HG02610 (cell line): ENCODE measurements at regions not wholly inside any gene's neighbourhood (a gene's known extent, or its start where the extent isn't known, plus 50 kb on each side); places are given as distances from the start of the nearest gene placed in this dataset.

Experiments
- ATAC-seq: cut with Tn5 transposase; IDR thresholded peaks from one replicate; pipeline ENCODE4 v1.9.1; 2021; ENCODE audit warnings: mild to moderate bottlenecking, moderate library complexity; ENCODE audit not compliant: unreplicated experiment

- no peak for ATAC-seq
These were observed 446.2 kb upstream of the SLC14A2 start for GRCh38 chr18:45168866-45169600.

GRCh38 chr18:45169610-45170009 is 445.7 kb upstream of the SLC14A2 start:
- no peak for ATAC-seq

GRCh38 chr18:45171679-45172191 is 443.5 kb upstream of the SLC14A2 start:
- no peak for ATAC-seq

GRCh38 chr18:45173327-45173726 is 441.9 kb upstream of the SLC14A2 start:
- ATAC-seq, result no peak

- no peak for ATAC-seq
These were observed 441.3 kb upstream of the SLC14A2 start for GRCh38 chr18:45173799-45174519.

- ATAC-seq, result no peak
These were observed 440.6 kb upstream of the SLC14A2 start for GRCh38 chr18:45174629-45175136.

GRCh38 chr18:45175511-45175910 is 439.8 kb upstream of the SLC14A2 start:
- no peak for ATAC-seq

GRCh38 chr18:45186832-45187231 is 428.4 kb upstream of the SLC14A2 start:
- ATAC-seq, result no peak

- no peak for ATAC-seq
These were observed 423.5 kb upstream of the SLC14A2 start for GRCh38 chr18:45191795-45192194.

- peak; percentile 100 for ATAC-seq
These were observed 417.7 kb upstream of the SLC14A2 start for GRCh38 chr18:45197526-45197970.

GRCh38 chr18:45198526-45198925 is 416.8 kb upstream of the SLC14A2 start:
- ATAC-seq, result no peak

- ATAC-seq, result no peak
These were observed 414.2 kb upstream of the SLC14A2 start for GRCh38 chr18:45201029-45201428.

- no peak for ATAC-seq
These were observed 413.8 kb upstream of the SLC14A2 start for GRCh38 chr18:45201489-45201888.

GRCh38 chr18:45202061-45202460 is 413.2 kb upstream of the SLC14A2 start:
- no peak for ATAC-seq

- ATAC-seq, result no peak
These were observed 411.6 kb upstream of the SLC14A2 start for GRCh38 chr18:45203677-45204076.

- no peak for ATAC-seq
These were observed 407.9 kb upstream of the SLC14A2 start for GRCh38 chr18:45207328-45207727.

- no peak for ATAC-seq
These were observed 407.1 kb upstream of the SLC14A2 start for GRCh38 chr18:45208164-45208563.

- ATAC-seq, result peak; percentile 96
These were observed 402.9 kb upstream of the SLC14A2 start for GRCh38 chr18:45212181-45213039.

- ATAC-seq, result no peak
These were observed 402.3 kb upstream of the SLC14A2 start for GRCh38 chr18:45213040-45213333.

GRCh38 chr18:45218436-45218835 is 396.8 kb upstream of the SLC14A2 start:
- ATAC-seq, result no peak

- ATAC-seq, result no peak
These were observed 393.9 kb upstream of the SLC14A2 start for GRCh38 chr18:45221363-45221762.
